GF-D8 (cell line): ENCODE measurements at regions not wholly inside any gene's neighbourhood (a gene's known extent, or its start where the extent isn't known, plus 50 kb on each side); places are given as distances from the start of the nearest gene placed in this dataset.
"Not testable (repeated sequence)": the region's sequence is repeated elsewhere in the genome, so short reads cannot be mapped to it uniquely, and the experiment has no call there.

ENCODE experiments used
- DNase-seq: peaks from one replicate; lab custom pipeline; 2025; lab: John Stamatoyannopoulos, UW

- no peak for DNase-seq
These were observed 441.1 kb downstream of the BCAT1 start for GRCh38 chr12:24507827-24508226.

DNA sequence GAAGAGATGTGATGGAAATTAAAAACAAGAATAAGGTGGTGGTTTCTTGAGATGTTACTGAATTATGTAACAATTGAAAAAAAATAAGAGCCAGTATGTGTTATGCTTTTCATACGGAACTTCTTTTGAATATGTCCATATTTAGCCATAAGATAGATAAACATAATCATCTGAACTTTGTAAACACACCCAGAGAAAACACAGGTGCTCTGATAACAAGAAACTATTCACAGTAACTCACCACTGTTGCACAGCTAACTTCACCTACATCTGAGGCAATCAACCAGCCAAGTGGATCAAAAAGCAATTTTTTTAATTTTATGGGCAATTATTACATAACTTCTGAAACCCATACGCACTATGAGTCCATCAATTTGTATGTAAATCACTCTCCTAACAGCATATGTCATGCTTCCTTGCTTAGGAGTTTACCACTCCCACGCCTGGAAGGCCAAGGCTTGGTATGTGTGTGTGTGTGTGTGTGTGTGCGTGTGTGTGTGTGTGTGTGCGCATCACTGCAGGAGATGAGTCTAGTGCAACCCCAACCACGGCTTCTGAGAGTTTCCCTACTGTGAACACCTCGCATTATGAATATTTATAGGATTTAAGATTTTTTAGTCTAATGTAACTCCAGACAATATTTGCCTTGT lies 443.4 kb downstream of the BCAT1 start:
- no peak for DNase-seq

- not testable (repeated sequence) for DNase-seq
These were observed 445.4 kb downstream of the BCAT1 start for GRCh38 chr12:24503477-24503876.

DNA sequence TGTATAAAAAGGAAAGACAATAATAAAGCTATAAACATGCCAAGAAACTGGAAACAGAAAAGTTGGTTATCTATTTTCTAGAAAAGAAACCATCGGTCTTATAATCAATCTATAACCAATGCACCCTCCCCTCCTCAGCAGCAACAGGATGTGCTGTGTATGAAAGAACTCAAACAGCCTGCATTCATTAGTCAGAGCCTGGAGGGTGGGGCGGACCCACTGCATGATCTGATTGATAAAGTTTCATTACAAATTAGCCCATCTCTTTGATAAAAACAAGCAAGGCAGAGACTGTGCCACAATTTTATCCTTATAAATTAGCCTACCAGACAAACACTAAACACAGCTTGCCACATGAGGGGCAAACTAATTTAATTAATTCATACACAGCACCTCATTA lies 448.1 kb downstream of the BCAT1 start:
- no peak for DNase-seq

DNA sequence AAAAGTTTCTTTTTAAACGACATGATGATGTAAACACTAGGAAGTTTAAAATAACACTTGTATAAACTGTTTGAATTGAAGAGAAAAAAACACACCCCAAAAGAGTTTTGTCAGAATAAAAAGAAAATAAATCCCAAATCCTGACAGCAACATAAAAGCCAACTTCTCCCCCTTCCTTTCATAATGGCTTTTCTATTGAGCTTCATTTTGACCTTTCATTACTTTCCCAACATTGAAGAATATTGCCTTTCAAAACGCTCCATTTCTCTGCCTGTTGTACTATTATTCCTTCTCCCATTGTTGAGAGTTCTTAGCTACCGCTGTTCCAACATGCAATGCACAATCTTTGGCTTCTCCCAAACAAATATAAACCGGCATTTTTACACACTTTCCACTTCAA lies 448.5 kb downstream of the BCAT1 start:
- DNase-seq = no peak

GRCh38 chr12:24499151-24500146 lies 449.5 kb downstream of the BCAT1 start:
- no peak for DNase-seq

DNA sequence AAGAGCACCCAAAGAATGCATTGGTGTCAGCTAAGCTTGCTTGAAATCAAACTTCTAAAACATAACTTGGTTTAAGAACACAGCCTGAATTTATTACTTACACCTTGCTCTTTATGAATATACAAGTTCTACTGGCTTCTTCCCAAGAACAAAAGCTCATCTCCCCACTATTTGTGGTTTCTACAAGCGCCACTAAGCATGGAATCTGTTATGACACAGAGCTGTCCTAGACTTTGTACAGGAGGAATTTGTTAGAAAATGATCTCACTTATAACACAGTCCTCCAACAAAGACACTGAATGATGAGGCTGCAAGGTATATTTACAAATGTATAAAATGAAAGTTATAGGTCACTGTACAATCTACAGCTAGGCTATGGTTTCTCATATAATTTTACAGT lies 452.1 kb downstream of the BCAT1 start:
- DNase-seq = no peak

DNA sequence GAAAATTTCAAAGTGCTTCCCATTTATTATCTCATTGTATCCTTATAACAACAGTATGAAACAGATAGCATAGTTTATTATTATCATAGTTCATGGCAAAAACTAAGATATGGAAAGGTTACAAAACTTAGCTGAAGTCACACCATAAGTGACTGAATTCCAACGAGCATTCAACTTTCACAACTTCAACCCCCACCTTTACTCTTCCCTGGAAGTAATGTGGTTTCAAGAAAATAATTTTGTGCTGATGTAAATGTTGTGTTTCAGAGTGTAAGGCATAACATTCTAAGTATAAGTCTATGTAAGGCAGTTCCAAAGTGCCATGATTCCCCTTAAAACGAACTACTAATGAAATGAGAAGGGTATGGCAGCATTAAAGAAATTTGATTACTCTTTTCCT lies 454.5 kb downstream of the BCAT1 start:
- DNase-seq = no peak

GRCh38 chr12:24491968-24492367 lies 456.9 kb downstream of the BCAT1 start:
- DNase-seq = no peak

DNA sequence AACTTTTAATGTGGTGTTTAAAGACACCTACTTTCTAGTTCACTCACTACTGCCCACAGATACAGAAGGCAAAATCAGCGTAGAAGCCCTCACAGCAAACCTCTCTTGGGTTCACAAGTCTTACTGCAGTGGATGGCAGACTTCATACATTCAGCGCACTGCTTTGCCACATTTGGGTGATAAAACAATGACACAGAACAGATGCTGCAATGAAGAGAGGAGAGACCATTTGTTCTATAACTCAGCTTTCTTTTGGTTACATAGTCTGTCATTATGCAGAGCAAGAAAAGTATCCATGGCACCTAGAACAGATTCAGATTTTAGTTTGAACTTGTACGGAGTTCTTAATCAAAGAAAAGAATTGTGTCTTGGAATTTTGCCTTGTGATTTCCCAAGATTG lies 459.0 kb downstream of the BCAT1 start:
- no peak for DNase-seq

GRCh38 chr12:24488906-24489619 lies 459.8 kb downstream of the BCAT1 start:
- DNase-seq = no peak

DNA sequence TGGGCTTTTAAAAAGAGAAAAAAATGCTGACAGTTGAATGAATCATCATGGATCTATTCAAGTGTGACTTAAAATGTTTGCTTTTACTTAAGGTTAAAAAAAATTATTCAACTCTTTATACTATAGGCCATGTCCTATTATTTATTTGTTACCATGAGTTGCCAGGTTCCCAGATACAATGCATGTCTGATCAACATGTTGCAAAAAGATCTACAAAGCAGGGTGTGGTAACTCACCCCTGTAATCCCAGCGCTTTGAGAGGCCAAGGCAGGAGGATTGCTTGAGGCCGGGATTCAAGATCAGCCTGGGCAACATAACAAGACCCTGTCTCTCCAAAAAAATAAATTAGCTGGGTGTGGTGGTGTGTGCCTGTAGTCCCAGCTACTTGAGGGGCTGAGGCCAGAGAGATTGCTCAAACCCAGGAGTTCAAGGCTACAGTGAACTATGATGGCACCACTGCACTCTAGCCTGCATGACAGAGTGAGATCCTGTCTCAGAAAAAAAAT lies 460.8 kb downstream of the BCAT1 start:
- DNase-seq = no peak

GRCh38 chr12:24487606-24488005 lies 461.3 kb downstream of the BCAT1 start:
- DNase-seq = no peak

GRCh38 chr12:24483732-24484131 lies 465.2 kb downstream of the BCAT1 start:
- DNase-seq = no peak

- no peak for DNase-seq
These were observed 465.9 kb downstream of the BCAT1 start for GRCh38 chr12:24482882-24483604.

DNA sequence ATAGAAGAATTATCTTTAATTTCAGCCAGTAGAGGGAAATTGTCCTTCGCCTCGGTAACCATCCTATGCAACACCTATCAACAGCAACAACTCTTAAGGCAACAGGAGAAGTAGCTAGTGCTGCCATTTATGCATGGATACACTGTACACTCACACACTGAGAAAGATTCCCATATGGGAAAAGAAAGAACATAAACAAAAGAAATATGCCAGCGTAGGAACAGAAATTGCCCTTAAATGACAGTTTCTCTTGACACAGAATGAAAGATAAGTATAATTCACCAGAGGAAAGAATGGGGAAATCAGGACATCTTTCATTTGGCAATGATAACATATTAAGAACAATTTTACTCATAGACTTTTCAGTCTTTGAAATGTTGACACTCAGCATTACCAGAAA lies 466.9 kb downstream of the BCAT1 start:
- DNase-seq = no peak

DNA sequence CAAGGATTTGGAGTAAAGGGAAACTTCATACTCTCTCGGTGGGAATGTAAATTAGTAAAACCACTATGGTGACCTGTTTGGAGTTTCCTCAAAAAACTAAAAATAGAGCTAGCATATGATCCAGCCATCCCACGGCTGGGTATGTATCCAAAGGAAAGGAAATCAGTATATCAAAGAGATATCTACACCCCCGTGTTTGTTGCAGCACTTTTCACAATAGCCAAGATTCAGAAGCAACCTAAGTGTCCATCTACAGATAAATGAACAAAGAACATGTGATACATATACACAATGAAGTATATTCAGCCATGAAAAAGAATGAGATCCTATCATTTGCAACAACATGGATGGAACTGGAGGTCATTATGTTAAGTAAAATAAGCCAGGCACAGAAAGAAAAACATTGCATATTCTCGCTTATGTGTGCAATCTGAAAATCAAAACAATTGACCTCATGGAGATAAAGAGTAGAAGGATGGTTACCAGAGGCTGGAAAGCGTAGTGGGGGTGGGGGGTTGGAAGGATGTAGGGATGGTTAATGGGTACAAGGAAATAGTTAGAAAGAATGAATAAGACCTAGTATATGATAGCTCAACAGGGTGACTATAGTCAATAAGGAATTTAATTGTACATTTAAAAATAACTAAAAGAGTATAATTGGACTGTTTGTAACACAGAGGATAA lies 468.0 kb downstream of the BCAT1 start:
- no peak for DNase-seq

DNA sequence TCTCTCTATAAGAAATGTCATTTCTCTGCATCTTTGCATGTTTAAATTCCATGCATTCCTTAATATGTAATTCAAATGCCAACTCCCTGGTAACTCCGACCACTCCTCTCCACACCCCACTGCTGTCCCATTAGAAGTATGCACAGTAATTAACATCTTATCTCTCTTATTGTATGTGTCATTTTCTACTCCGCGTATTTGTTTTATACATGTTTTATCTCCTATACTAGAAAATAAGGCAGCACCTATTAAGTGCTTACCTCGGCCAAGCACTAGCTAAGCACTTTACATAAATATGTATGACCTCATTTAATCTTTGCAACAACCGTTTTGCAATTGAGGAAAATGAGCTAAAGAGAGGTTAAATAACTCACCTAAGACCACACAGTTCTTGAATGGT lies 469.8 kb downstream of the BCAT1 start:
- no peak for DNase-seq

- DNase-seq = no peak
These were observed 470.6 kb downstream of the BCAT1 start for GRCh38 chr12:24478254-24478653.

- no peak for DNase-seq
These were observed 472.6 kb downstream of the BCAT1 start for GRCh38 chr12:24476310-24476709.

DNA sequence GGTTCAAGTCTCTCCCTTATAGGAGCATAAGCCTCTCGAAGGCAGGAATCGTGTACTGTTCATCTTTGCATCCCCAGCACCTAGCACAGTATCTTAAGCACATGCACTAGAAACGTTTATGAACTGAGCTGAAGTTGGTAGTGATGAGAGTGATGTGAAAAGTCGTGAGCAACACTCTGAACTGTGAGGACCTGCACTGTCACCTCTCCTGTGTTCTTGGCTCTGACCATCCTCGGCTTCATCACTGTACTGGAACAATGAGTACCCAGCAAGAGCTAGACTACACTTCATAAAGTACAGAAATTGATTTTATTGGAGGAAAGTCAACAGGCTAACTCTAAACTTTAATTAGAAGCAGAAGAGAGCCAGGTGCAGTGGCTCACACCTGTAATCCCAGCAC lies 473.6 kb downstream of the BCAT1 start:
- DNase-seq = no peak
